ENCODE measurements at regions not wholly inside any gene's neighbourhood (a gene's known extent, or its start where the extent isn't known, plus 50 kb on each side); places are given as distances from the start of the nearest gene placed in this dataset.
"Not testable (repeated sequence)": the region's sequence is repeated elsewhere in the genome, so short reads cannot be mapped to it uniquely, and the experiment has no call there.

- TF ChIP-seq CTCF (IDR thresholded peaks at IDR 0.05); EP300 (IDR thresholded peaks at IDR 0.05; ENCODE audit: low read depth): not testable (repeated sequence)
Measured at GRCh38 chr9:39656960-39657603, 301.6 kb downstream of the SPATA31A1 start.
